ENCODE measurements at regions not wholly inside any gene's neighbourhood (a gene's known extent, or its start where the extent isn't known, plus 50 kb on each side); places are given as distances from the start of the nearest gene placed in this dataset.
"Not testable (repeated sequence)": the region's sequence is repeated elsewhere in the genome, so short reads cannot be mapped to it uniquely, and the experiment has no call there.

GRCh38 chrX:128606817-128607216 lies 554.6 kb upstream of the ACTRT1 start:
- H3K79me2 ChIP-seq (replicated peaks; ENCODE audit: insufficient read depth, low read length); H3K9me2 ChIP-seq (ENCODE audit: insufficient read depth, low read length); H3F3A ChIP-seq (ENCODE audit: insufficient read depth, low read length, poor library complexity, severe bottlenecking); H4K20me1 ChIP-seq (ENCODE audit: insufficient read depth); H3K27me3 ChIP-seq (ENCODE audit: insufficient read depth, low read depth, low read length); H3K9me3 ChIP-seq (ENCODE audit: low read length); H3K27ac ChIP-seq (ENCODE audit: low read length); H3K36me3 ChIP-seq (ENCODE audit: insufficient read depth, low read length); H3K4me2 ChIP-seq (ENCODE audit: low read length); H3K9ac ChIP-seq (ENCODE audit: low read length); H2AFZ ChIP-seq (ENCODE audit: low read depth, low read length); H3K4me3 ChIP-seq (ENCODE audit: low read length): not testable (repeated sequence)

GRCh38 chrX:128606357-128606756 lies 554.2 kb upstream of the ACTRT1 start:
- not testable (repeated sequence) for H3K9ac ChIP-seq (ENCODE audit: low read length); H3K27ac ChIP-seq (ENCODE audit: low read length); H3K79me2 ChIP-seq (replicated peaks; ENCODE audit: insufficient read depth, low read length); H3K36me3 ChIP-seq (ENCODE audit: insufficient read depth, low read length); H3K4me3 ChIP-seq (ENCODE audit: low read length); H4K20me1 ChIP-seq (ENCODE audit: insufficient read depth); H3K9me2 ChIP-seq (ENCODE audit: insufficient read depth, low read length); H3K27me3 ChIP-seq (ENCODE audit: insufficient read depth, low read depth, low read length); H3F3A ChIP-seq (ENCODE audit: insufficient read depth, low read length, poor library complexity, severe bottlenecking); H3K9me3 ChIP-seq (ENCODE audit: low read length); H3K4me2 ChIP-seq (ENCODE audit: low read length); H2AFZ ChIP-seq (ENCODE audit: low read depth, low read length)

- Histone ChIP-seq H3K4me3 (ENCODE audit: low read length) (no peak overlapping the region), H3F3A (ENCODE audit: insufficient read depth, low read length, poor library complexity, severe bottlenecking) (no peaks in the 10 kb centered on the region), H3K9ac (ENCODE audit: low read length) (no peak overlapping the region), H4K20me1 (ENCODE audit: insufficient read depth) (no peaks in the 10 kb centered on the region), H3K27me3 (ENCODE audit: insufficient read depth, low read depth, low read length) (no peaks in the 10 kb centered on the region), H3K36me3 (ENCODE audit: insufficient read depth, low read length) (no peaks in the 10 kb centered on the region), H3K9me3 (ENCODE audit: low read length) (no peaks in the 10 kb centered on the region), H3K4me2 (ENCODE audit: low read length) (no peak overlapping the region), H3K27ac (ENCODE audit: low read length) (no peak overlapping the region), H3K79me2 (replicated peaks; ENCODE audit: insufficient read depth, low read length) (no peaks in the 10 kb centered on the region), H2AFZ (ENCODE audit: low read depth, low read length) (no peak overlapping the region), H3K9me2 (ENCODE audit: insufficient read depth, low read length) (no peaks in the 10 kb centered on the region)
- TF ChIP-seq RAD21 (conservative IDR thresholded peaks at IDR 0.05) (no peak), REST (IDR thresholded peaks at IDR 0.05; ENCODE audit: borderline replicate concordance) (no peak), EP300 (conservative IDR thresholded peaks at IDR 0.05; ENCODE audit: poor library complexity, severe bottlenecking) (no peak), EZH2 (IDR thresholded peaks at IDR 0.05; ENCODE audit: borderline replicate concordance, insufficient read depth, low read length, poor library complexity, severe bottlenecking) (no peak), CTCF (IDR thresholded peaks at IDR 0.05; ENCODE audit: poor library complexity, severe bottlenecking) (no peak), SMC3 (conservative IDR thresholded peaks at IDR 0.05; ENCODE audit: poor library complexity) (no peak), MXI1 (conservative IDR thresholded peaks at IDR 0.05; ENCODE audit: poor library complexity, severe bottlenecking) (no peak), POLR2AphosphoS5 (IDR thresholded peaks at IDR 0.05) (no peak), TAF1 (IDR thresholded peaks at IDR 0.05; ENCODE audit: low read depth) (no peak)
Measured at GRCh38 chrX:128601706-128602105, 549.5 kb upstream of the ACTRT1 start.
